ENCODE measurements at regions not wholly inside any gene's neighbourhood (a gene's known extent, or its start where the extent isn't known, plus 50 kb on each side); places are given as distances from the start of the nearest gene placed in this dataset.

GRCh38 chr13:81988567-81988966 lies 1647.6 kb upstream of the SPRY2 start:
- TF ChIP-seq KLF5 (IDR thresholded peaks at IDR 0.05; ENCODE audit: partially characterized antibody) = no peak
- TF ChIP-seq EGR1 (IDR thresholded peaks at IDR 0.05; ENCODE audit: borderline replicate concordance in 1 of 2, low read depth in 2 of 2, low read length in 2 of 2) = no peak
- no peak for TF ChIP-seq SP1 (IDR thresholded peaks at IDR 0.05; ENCODE audit: low read depth, low read length)
- no peak for TF ChIP-seq EZH2 (IDR thresholded peaks at IDR 0.05; ENCODE audit: borderline replicate concordance, control insufficient read depth, low read depth, low read length)
- TF ChIP-seq, protein P1, sequence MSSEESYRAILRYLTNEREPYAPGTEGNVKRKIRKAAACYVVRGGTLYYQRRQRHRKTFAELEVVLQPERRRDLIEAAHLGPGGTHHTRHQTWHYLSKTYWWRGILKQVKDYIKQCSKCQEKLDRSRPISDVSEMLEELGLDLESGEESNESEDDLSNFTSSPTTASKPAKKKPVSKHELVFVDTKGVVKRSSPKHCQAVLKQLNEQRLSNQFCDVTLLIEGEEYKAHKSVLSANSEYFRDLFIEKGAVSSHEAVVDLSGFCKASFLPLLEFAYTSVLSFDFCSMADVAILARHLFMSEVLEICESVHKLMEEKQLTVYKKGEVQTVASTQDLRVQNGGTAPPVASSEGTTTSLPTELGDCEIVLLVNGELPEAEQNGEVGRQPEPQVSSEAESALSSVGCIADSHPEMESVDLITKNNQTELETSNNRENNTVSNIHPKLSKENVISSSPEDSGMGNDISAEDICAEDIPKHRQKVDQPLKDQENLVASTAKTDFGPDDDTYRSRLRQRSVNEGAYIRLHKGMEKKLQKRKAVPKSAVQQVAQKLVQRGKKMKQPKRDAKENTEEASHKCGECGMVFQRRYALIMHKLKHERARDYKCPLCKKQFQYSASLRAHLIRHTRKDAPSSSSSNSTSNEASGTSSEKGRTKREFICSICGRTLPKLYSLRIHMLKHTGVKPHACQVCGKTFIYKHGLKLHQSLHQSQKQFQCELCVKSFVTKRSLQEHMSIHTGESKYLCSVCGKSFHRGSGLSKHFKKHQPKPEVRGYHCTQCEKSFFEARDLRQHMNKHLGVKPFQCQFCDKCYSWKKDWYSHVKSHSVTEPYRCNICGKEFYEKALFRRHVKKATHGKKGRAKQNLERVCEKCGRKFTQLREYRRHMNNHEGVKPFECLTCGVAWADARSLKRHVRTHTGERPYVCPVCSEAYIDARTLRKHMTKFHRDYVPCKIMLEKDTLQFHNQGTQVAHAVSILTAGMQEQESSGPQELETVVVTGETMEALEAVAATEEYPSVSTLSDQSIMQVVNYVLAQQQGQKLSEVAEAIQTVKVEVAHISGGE (CRISPR knock-in tag; IDR thresholded peaks at IDR 0.05) = no peak
- no peak for TF ChIP-seq WRNIP1 (IDR thresholded peaks at IDR 0.05; ENCODE audit: borderline replicate concordance, low read depth, low read length)
- TF ChIP-seq RBBP5 (conservative IDR thresholded peaks at IDR 0.05) = no peak
- no peak for TF ChIP-seq SMC3 (IDR thresholded peaks at IDR 0.05; ENCODE audit: borderline replicate concordance, low read length)
- no peak for TF ChIP-seq NFYB (IDR thresholded peaks at IDR 0.05; ENCODE audit: insufficient read depth, low read depth, low read length)
- TF ChIP-seq SRF (IDR thresholded peaks at IDR 0.05; ENCODE audit: low read depth in 2 of 2, low read length in 2 of 2) = no peak
- TF ChIP-seq BRCA1 (IDR thresholded peaks at IDR 0.05; ENCODE audit: low read depth, low read length) = no peak
- TF ChIP-seq RFX5 (IDR thresholded peaks at IDR 0.05; ENCODE audit: low read depth, low read length) = no peak
- TF ChIP-seq, protein P2, sequence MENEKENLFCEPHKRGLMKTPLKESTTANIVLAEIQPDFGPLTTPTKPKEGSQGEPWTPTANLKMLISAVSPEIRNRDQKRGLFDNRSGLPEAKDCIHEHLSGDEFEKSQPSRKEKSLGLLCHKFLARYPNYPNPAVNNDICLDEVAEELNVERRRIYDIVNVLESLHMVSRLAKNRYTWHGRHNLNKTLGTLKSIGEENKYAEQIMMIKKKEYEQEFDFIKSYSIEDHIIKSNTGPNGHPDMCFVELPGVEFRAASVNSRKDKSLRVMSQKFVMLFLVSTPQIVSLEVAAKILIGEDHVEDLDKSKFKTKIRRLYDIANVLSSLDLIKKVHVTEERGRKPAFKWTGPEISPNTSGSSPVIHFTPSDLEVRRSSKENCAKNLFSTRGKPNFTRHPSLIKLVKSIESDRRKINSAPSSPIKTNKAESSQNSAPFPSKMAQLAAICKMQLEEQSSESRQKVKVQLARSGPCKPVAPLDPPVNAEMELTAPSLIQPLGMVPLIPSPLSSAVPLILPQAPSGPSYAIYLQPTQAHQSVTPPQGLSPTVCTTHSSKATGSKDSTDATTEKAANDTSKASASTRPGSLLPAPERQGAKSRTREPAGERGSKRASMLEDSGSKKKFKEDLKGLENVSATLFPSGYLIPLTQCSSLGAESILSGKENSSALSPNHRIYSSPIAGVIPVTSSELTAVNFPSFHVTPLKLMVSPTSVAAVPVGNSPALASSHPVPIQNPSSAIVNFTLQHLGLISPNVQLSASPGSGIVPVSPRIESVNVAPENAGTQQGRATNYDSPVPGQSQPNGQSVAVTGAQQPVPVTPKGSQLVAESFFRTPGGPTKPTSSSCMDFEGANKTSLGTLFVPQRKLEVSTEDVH (IDR thresholded peaks at IDR 0.05; ENCODE audit: low read depth, partially characterized antibody) = no peak
- Histone ChIP-seq H4K20me1 (ENCODE audit: control insufficient read depth, insufficient read depth) (no peaks in the 10 kb centered on the region), H2AFZ (ENCODE audit: control insufficient read depth, low read depth, low read length) (no peak overlapping the region), H3K36me3 (ENCODE audit: control insufficient read depth in 2 of 2, insufficient read depth in 2 of 2, low read length in 1 of 2) (no peaks in the 10 kb centered on the region), H3K4me2 (ENCODE audit: control insufficient read depth, insufficient read depth) (no peak overlapping the region), H3K27me3 (replicated peaks in 1 of 2; ENCODE audit: control insufficient read depth in 2 of 2, insufficient read depth in 2 of 2, low read length in 1 of 2) (no peaks in the 10 kb centered on the region), H3K4me1 (ENCODE audit: control insufficient read depth, insufficient read depth, low read length) (no peaks in the 10 kb centered on the region), H3K4me3 (no peak overlapping the region), H3K9ac (ENCODE audit: control insufficient read depth, insufficient read depth, low read length) (no peak overlapping the region), H3K79me2 (ENCODE audit: control insufficient read depth, insufficient read depth, low read length) (no peaks in the 10 kb centered on the region), H3K27ac (ENCODE audit: control insufficient read depth, insufficient read depth) (no peak overlapping the region), H3K9me3 (replicated peaks; ENCODE audit: control insufficient read depth, insufficient read depth, low read length) (no peaks in the 10 kb centered on the region)
- in situ Hi-C loops (cut with MboI) (no loop called here), intact Hi-C loops (cut with micrococcal nuclease; ENCODE audit: unreplicated experiment) (no loop called here)
- no TSS peak for BruUV-seq (replicated peaks)
- ChIA-PET RAD21 (ENCODE audit: unreplicated experiment) (no interaction called here), SMC1A (ENCODE audit: uncharacterized antibody, unreplicated experiment) (no interaction called here), POLR2A (no interaction called here), CTCF (no interaction called here)
- 8% methylated on average over 3 of the region's 3 CpGs for WGBS (ENCODE audit: insufficient coverage, insufficient replicate concordance, low lambda C conversion rate, missing lambda C conversion rate)
- no peak for ATAC-seq
- DNase-seq (ENCODE audit: low read depth, low spot score) = no peak
- no peak for FAIRE-seq

All from GM12878 (cell line).